A549 (cell line): ENCODE measurements at regions not wholly inside any gene's neighbourhood (a gene's known extent, or its start where the extent isn't known, plus 50 kb on each side); places are given as distances from the start of the nearest gene placed in this dataset.

Experiments
- ATAC-seq, 2 experiments: fragments of 200-7000 bp in 1 of 2; fragments of >200 bp in 1 of 2; cut with Nextera tagmentation in 1 of 2; cut with Tn5 transposase in 1 of 2; 3 replicates each; pipeline versions ENCODE4 v1.8.0 to v1.9.1; 2018 to 2020; ENCODE audit warnings: mild to moderate bottlenecking in 1 of 2, moderate library complexity in 1 of 2
- CTCF ChIA-PET: fragments of 300-600 bp; sonication (Branson Sonifier 250); formaldehyde crosslinking; extraction: SDS; loops from one replicate; lab custom pipeline; 2021; ENCODE audit warnings: antibody characterized with exemption, inconsistent platforms; lab: Yijun Ruan, JAX
- POLR2A ChIA-PET: fragments of 350-600 bp; formaldehyde crosslinking; extraction: SDS; loops from one replicate; lab custom pipeline; 2021; ENCODE audit warnings: antibody characterized with exemption, inconsistent platforms; lab: Yijun Ruan, JAX
- DNase-seq, 2 experiments: peaks; one replicate each; pipeline versions ENCODE4 v3.0.0 to v3.0.0-alpha.2; 2011 to 2016; ENCODE audit warnings: low read depth in 1 of 2, low spot score in 1 of 2
- FAIRE-seq: peaks from 2 replicates; lab custom pipeline; 2011; peaks lifted over from hg19 to GRCh38; lab: Jason Lieb, UNC
- H3K27ac ChIP-seq, 2 experiments: fragments of >200 bp; sonication (Bioruptor Twin); formaldehyde crosslinking; 3 replicates each; pipeline ENCODE4 v1.5.1; 2016 to 2017
- H3K4me1 ChIP-seq: fragments of >200 bp; sonication (Bioruptor Twin); formaldehyde crosslinking; 3 replicates; pipeline ENCODE4 v1.6.1; 2016
- H3K4me2 ChIP-seq: fragments of >200 bp; sonication (Bioruptor Twin); formaldehyde crosslinking; 3 replicates; pipeline ENCODE4 v1.6.1; 2016
- H3K4me3 ChIP-seq: fragments of >200 bp; sonication (Bioruptor Twin); formaldehyde crosslinking; 3 replicates; pipeline ENCODE4 v1.5.1; 2016
- H3K9me3 ChIP-seq: fragments of >200 bp; sonication (Bioruptor Twin); formaldehyde crosslinking; 3 replicates; pipeline ENCODE4 v1.6.1; 2016
- BHLHE40 ChIP-seq: IDR thresholded peaks from 2 replicates; pipeline ENCODE4 v1.6.1; 2012; ENCODE audit warnings: low read depth, low read length, inconsistent platforms
- CBX2 ChIP-seq: fragments of 200-600 bp; sonication (generic); IDR thresholded peaks from 2 replicates; pipeline ENCODE4 v1.6.1; 2016; ENCODE audit warnings: low read depth, mild to moderate bottlenecking, borderline replicate concordance
- CBX8 ChIP-seq: fragments of 200-600 bp; sonication (generic); IDR thresholded peaks from 2 replicates; pipeline ENCODE4 v1.6.1; 2016
- CHD4 ChIP-seq: fragments of 200-600 bp; sonication (generic); IDR thresholded peaks from 2 replicates; pipeline ENCODE4 v1.6.1; 2016; ENCODE audit warnings: antibody characterized with exemption, mild to moderate bottlenecking, borderline replicate concordance
- EHF ChIP-seq: fragments of 250-450 bp; sonication (Bioruptor Pico); IDR thresholded peaks from 2 replicates; pipeline ENCODE4 v1.5.0; 2020; ENCODE audit warnings: mild to moderate bottlenecking
- EP300 ChIP-seq, 2 experiments: fragments of >200 bp; sonication (Bioruptor Twin); formaldehyde crosslinking; IDR thresholded peaks; 2 replicates in 1 of 2; 3 replicates in 1 of 2; pipeline ENCODE4 v1.6.1; 2016 to 2017
- ESRRA ChIP-seq: fragments of 150-350 bp; IDR thresholded peaks from 2 replicates; pipeline ENCODE4 v1.6.1; 2014; ENCODE audit warnings: mild to moderate bottlenecking, low read length, borderline replicate concordance
- FOSB ChIP-seq: fragments of 250-450 bp; sonication (Bioruptor Pico); IDR thresholded peaks from 2 replicates; pipeline ENCODE4 v1.5.0; 2020; ENCODE audit warnings: mild to moderate bottlenecking, moderate library complexity
- FOXS1 ChIP-seq: fragments of 250-450 bp; sonication (Bioruptor Pico); IDR thresholded peaks from 2 replicates; pipeline ENCODE4 v1.5.0; 2020; ENCODE audit warnings: mild to moderate bottlenecking, moderate library complexity
- GATA3 ChIP-seq: IDR thresholded peaks from 2 replicates; pipeline ENCODE4 v1.6.1; 2012; ENCODE audit warnings: borderline replicate concordance
- HDAC2 ChIP-seq: fragments of 200-600 bp; sonication (generic); IDR thresholded peaks from 2 replicates; pipeline ENCODE4 v1.6.1; 2016
- HEYL ChIP-seq: fragments of 250-450 bp; sonication (Bioruptor Pico); IDR thresholded peaks from 2 replicates; pipeline ENCODE4 v1.8.0; 2021; ENCODE audit warnings: mild to moderate bottlenecking, moderate library complexity
- HOXB13 ChIP-seq: fragments of 250-450 bp; sonication (Bioruptor Pico); IDR thresholded peaks from 2 replicates; pipeline ENCODE4 v1.5.0; 2020; ENCODE audit warnings: low read depth, mild to moderate bottlenecking, moderate library complexity
- JUN ChIP-seq, 2 experiments: fragments of >200 bp; sonication (Bioruptor Twin); formaldehyde crosslinking; IDR thresholded peaks; 2 replicates in 1 of 2; 3 replicates in 1 of 2; pipeline ENCODE4 v1.6.1; 2016 to 2017
- KDM1A ChIP-seq: fragments of 200-600 bp; sonication (generic); IDR thresholded peaks from 2 replicates; pipeline ENCODE4 v1.6.1; 2016; ENCODE audit warnings: low read depth, mild to moderate bottlenecking
- MAFK ChIP-seq: fragments of 450-650 bp; IDR thresholded peaks from 2 replicates; pipeline ENCODE4 v1.6.1; 2014; ENCODE audit not compliant: partially characterized antibody
- NFE2L2 ChIP-seq: fragments of 150-350 bp; conservative IDR thresholded peaks from 2 replicates; pipeline ENCODE4 v1.6.1; 2014; ENCODE audit warnings: low read length
- NR3C1 ChIP-seq: fragments of >200 bp; sonication (Bioruptor Twin); formaldehyde crosslinking; IDR thresholded peaks from 3 replicates; pipeline ENCODE4 v1.6.1; 2017
- PHF8 ChIP-seq: fragments of 200-600 bp; sonication (generic); IDR thresholded peaks from 2 replicates; pipeline ENCODE4 v1.6.1; 2016; ENCODE audit warnings: low read depth, mild to moderate bottlenecking, antibody characterized with exemption, moderate library complexity, borderline replicate concordance
- POLR2A ChIP-seq: IDR thresholded peaks from 2 replicates; pipeline ENCODE4 v1.6.1; 2012; ENCODE audit warnings: mild to moderate bottlenecking, low read length
- POLR2AphosphoS2 ChIP-seq: conservative IDR thresholded peaks from 2 replicates; pipeline ENCODE4 v1.6.1; 2012; ENCODE audit warnings: low read length, improper control_type of control experiment, inconsistent platforms
- RFX5 ChIP-seq: fragments of 450-650 bp; IDR thresholded peaks from 2 replicates; pipeline ENCODE4 v1.7.1; 2014; ENCODE audit warnings: antibody characterized with exemption, mild to moderate bottlenecking, moderate library complexity
- RNF2 ChIP-seq: fragments of 200-600 bp; sonication (generic); IDR thresholded peaks from 2 replicates; pipeline ENCODE4 v1.6.1; 2016; ENCODE audit warnings: low read depth, mild to moderate bottlenecking, antibody characterized with exemption, moderate library complexity, borderline replicate concordance
- SREBF2 ChIP-seq: fragments of 450-650 bp; IDR thresholded peaks from 2 replicates; pipeline ENCODE4 v1.6.1; 2014; ENCODE audit warnings: mild to moderate bottlenecking, moderate library complexity
- TP53 ChIP-seq: fragments of 250-450 bp; sonication (Bioruptor Pico); IDR thresholded peaks from 2 replicates; pipeline ENCODE4 v1.5.0; 2021; ENCODE audit warnings: mild to moderate bottlenecking, moderate library complexity
- ZC3H11A ChIP-seq: fragments of 450-650 bp; IDR thresholded peaks from 2 replicates; pipeline ENCODE4 v1.6.1; 2014; ENCODE audit warnings: antibody characterized with exemption, mild to moderate bottlenecking
- ZFP36 ChIP-seq: fragments of 450-650 bp; IDR thresholded peaks from 2 replicates; pipeline ENCODE4 v1.6.1; 2014; ENCODE audit warnings: borderline replicate concordance; ENCODE audit not compliant: partially characterized antibody
- WGBS: methylation state at CpG from one replicate; pipeline ENCODE4 v1.1.6; 2017; ENCODE audit errors: missing lambda C conversion rate; 5-methylcytosine and 5-hydroxymethylcytosine counted together
- TF ChIP-seq, protein P1 (sequence below): fragments of 450-650 bp; IDR thresholded peaks from 2 replicates; pipeline ENCODE4 v1.6.1; 2014; ENCODE audit warnings: antibody characterized with exemption
- TF ChIP-seq, protein P2 (sequence below): IDR thresholded peaks from 2 replicates; pipeline ENCODE4 v1.6.1; 2012
- TF ChIP-seq, protein P3 (sequence below): fragments of >200 bp; sonication (Bioruptor Twin); formaldehyde crosslinking; IDR thresholded peaks from 2 replicates; pipeline ENCODE4 v1.6.1; 2016

DNA sequence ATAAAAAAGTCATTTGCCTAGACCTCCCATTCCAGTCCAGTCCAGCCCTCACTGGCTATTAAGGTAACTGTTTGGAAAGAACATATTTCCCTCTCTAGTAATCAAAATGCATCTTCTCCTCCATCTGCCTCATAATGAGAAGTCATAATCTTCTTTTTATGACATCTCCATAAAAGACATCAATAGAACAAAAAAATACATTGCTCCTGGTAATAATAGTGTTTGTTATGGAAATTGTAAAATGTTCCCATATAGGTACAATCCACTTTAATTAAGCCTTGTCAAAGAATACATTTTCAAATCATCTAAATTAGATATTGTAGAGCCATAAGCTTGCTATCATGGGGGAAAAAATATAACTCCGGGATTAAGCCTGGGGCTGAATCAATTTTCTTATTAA is 461.6 kb downstream of the LRATD1 start:
- FAIRE-seq (no peak), DNase-seq (no peak), ATAC-seq (no peak)
- H3K27ac ChIP-seq: no peak overlapping the region
- no peak for TF ChIP-seq PHF8
- TF ChIP-seq HDAC2: no peak
- TF ChIP-seq NR3C1: no peak
- no peak for TF ChIP-seq ZC3H11A
- TF ChIP-seq, protein P1, sequence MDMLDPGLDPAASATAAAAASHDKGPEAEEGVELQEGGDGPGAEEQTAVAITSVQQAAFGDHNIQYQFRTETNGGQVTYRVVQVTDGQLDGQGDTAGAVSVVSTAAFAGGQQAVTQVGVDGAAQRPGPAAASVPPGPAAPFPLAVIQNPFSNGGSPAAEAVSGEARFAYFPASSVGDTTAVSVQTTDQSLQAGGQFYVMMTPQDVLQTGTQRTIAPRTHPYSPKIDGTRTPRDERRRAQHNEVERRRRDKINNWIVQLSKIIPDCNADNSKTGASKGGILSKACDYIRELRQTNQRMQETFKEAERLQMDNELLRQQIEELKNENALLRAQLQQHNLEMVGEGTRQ: no peak
- TF ChIP-seq TP53 (CRISPR knock-in tag): no peak
- no peak for TF ChIP-seq HOXB13 (CRISPR knock-in tag)
- no peak for TF ChIP-seq EHF (CRISPR knock-in tag)
- no peak for TF ChIP-seq NFE2L2
- no peak for TF ChIP-seq RFX5
- no peak for TF ChIP-seq KDM1A
- no peak for TF ChIP-seq FOSB (CRISPR knock-in tag)
- TF ChIP-seq MAFK: no peak
- TF ChIP-seq CBX8: no peak
- no peak for TF ChIP-seq BHLHE40
- TF ChIP-seq GATA3: no peak
- no peak for TF ChIP-seq RNF2
- TF ChIP-seq POLR2AphosphoS2: no peak
- no peak for TF ChIP-seq ESRRA
- TF ChIP-seq, protein P2, sequence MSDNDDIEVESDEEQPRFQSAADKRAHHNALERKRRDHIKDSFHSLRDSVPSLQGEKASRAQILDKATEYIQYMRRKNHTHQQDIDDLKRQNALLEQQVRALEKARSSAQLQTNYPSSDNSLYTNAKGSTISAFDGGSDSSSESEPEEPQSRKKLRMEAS: no peak
- no peak overlapping the region for H3K4me3 ChIP-seq
- POLR2A ChIA-PET: no interaction called here
- H3K9me3 ChIP-seq: no peaks in the 10 kb centered on the region
- CTCF ChIA-PET: interaction anchor here (0.6 kb wide), 1 partner anchor 10 kb away, joined by 4 read pairs; no protein-coding TSS in a partner anchor
- no peaks in the 10 kb centered on the region for H3K4me1 ChIP-seq
- H3K4me2 ChIP-seq: no peak overlapping the region
- 18% methylated on average over 1 of the region's 1 CpG for WGBS

DNA sequence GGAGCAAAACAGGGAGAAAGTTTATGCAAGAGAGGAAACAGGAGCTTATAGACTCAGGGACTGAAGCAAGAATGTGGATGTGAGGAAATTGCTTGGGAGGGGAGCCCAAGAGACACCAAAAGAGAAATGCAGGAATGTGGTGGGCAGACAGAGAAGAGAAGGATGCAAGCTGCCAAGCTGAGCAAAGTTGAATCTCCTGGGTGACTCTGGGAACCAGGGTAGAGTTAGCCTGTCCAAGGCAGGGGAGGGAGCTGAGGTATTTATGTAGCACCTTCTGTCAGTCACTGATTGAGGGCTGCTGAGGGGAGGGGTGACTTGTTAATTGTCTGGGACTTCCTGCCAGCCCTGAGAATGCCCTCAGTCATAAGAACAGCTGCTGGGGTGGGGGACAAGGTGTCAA is 464.3 kb downstream of the NBAS start:
- TF ChIP-seq ESRRA (no peak), CHD4 (no peak), PHF8 (no peak), FOXS1 (CRISPR knock-in tag) (no peak), ZFP36 (no peak), RFX5 (no peak), SREBF2 (no peak), CBX2 (no peak), RNF2 (no peak), EP300 (IDR thresholded peaks at IDR 0.05) (no peak), MAFK (no peak), POLR2A (no peak), JUN (IDR thresholded peaks at IDR 0.05) (no peak)
- TF ChIP-seq, all 56 proteins: peak for 0
- no peak overlapping the region for H3K27ac ChIP-seq
- FAIRE-seq (no peak), ATAC-seq (no peak), DNase-seq (no peak)
- H3K4me3 ChIP-seq: no peak overlapping the region
- H3K9me3 ChIP-seq: no peaks in the 10 kb centered on the region
- ChIA-PET CTCF (no interaction called here), POLR2A (no interaction called here)
- no peaks in the 10 kb centered on the region for H3K4me1 ChIP-seq
- H3K4me2 ChIP-seq: no peak overlapping the region

DNA sequence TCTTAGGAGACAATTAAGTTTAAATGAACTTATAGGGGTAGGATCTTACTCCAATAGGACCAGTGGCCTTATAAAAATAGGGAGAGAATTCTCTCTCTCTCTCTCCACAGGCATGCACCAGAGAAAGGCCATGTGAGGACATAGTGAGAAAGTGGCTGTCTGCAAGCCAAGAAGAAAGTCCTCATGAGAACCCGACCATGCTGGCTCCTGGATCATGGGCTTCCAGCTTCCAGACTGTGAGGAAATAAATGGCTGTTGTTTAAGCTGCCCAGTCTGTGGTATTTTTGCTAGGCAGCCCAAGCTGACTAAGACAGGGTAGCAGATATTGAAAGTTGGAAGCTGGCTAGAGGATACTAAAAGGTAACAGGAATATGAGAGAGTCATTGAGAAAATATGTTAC is 454.0 kb downstream of the NBAS start:
- Histone ChIP-seq H3K9me3 (peaks cover 9% of the 10 kb centered on the region; the same call in 1 of the 3 replicates), H3K4me2 (no peak overlapping the region), H3K27ac (no peak overlapping the region), H3K4me1 (no peaks in the 10 kb centered on the region), H3K4me3 (no peak overlapping the region)
- ATAC-seq (no peak), FAIRE-seq (no peak), DNase-seq (no peak)
- ChIA-PET POLR2A (no interaction called here), CTCF (no interaction called here)
- 0% methylated on average over 1 of the region's 1 CpG for WGBS
- TF ChIP-seq, protein P3, sequence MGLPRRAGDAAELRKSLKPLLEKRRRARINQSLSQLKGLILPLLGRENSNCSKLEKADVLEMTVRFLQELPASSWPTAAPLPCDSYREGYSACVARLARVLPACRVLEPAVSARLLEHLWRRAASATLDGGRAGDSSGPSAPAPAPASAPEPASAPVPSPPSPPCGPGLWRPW: no peak
- TF ChIP-seq HEYL (CRISPR knock-in tag): no peak
